ENCODE measurements at regions not wholly inside any gene's neighbourhood (a gene's known extent, or its start where the extent isn't known, plus 50 kb on each side); places are given as distances from the start of the nearest gene placed in this dataset.

DNA sequence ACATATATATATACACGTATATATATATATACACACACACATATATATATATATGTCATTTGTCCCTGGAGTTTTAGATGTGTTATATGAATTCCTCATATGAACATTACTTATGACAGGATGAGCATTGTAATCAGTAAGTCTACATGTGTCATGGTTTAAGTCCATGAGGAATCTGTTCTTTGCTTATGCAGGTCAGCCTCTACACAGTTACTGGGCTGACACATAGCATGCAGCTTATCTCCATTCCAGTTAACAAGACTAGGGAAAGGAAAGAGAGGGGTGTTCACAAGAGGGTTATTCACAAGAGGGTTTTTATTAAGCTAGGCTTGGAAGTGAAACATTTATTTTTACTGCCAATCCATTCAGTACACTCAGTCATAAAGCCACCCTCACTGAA lies 226.7 kb downstream of the SNX13 start:
- TF ChIP-seq, protein P1, sequence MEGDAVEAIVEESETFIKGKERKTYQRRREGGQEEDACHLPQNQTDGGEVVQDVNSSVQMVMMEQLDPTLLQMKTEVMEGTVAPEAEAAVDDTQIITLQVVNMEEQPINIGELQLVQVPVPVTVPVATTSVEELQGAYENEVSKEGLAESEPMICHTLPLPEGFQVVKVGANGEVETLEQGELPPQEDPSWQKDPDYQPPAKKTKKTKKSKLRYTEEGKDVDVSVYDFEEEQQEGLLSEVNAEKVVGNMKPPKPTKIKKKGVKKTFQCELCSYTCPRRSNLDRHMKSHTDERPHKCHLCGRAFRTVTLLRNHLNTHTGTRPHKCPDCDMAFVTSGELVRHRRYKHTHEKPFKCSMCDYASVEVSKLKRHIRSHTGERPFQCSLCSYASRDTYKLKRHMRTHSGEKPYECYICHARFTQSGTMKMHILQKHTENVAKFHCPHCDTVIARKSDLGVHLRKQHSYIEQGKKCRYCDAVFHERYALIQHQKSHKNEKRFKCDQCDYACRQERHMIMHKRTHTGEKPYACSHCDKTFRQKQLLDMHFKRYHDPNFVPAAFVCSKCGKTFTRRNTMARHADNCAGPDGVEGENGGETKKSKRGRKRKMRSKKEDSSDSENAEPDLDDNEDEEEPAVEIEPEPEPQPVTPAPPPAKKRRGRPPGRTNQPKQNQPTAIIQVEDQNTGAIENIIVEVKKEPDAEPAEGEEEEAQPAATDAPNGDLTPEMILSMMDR (conservative IDR thresholded peaks at IDR 0.05; ENCODE audit: low read depth, low read length) = no peak
- no peak for TF ChIP-seq EZH2 (IDR thresholded peaks at IDR 0.05; ENCODE audit: borderline replicate concordance, low read depth, low read length, poor library complexity, severe bottlenecking)
- H3K27ac ChIP-seq (ENCODE audit: low read depth, low read length, poor library complexity, severe bottlenecking) = no peak overlapping the region
- CTCF ChIA-PET = interaction anchor here (1.0 kb wide), 1 partner anchor 56 kb away, joined by 4 read pairs; no protein-coding TSS in a partner anchor
- no peaks in the 10 kb centered on the region for H3K9me3 ChIP-seq (ENCODE audit: low read depth, low read length, poor library complexity, severe bottlenecking)
- peaks cover 6% of the 10 kb centered on the region for H3K27me3 ChIP-seq (replicated peaks; ENCODE audit: insufficient read depth, low read depth, low read length, poor library complexity)
- intact Hi-C loops (cut with micrococcal nuclease; ENCODE audit: unreplicated experiment) = no loop called here
- H3K4me1 ChIP-seq (ENCODE audit: insufficient read depth, low read length, poor library complexity, severe bottlenecking) = no peaks in the 10 kb centered on the region
- no TSS peak for BruUV-seq (replicated peaks)
- POLR2A ChIA-PET (ENCODE audit: low non-redundant PET) = no interaction called here
- H3K4me3 ChIP-seq (ENCODE audit: low read depth, low read length, poor library complexity, severe bottlenecking) = no peak overlapping the region
- no peak for DNase-seq (ENCODE audit: low spot score)
- no peaks in the 10 kb centered on the region for H3K36me3 ChIP-seq (ENCODE audit: insufficient read depth, low read length, poor library complexity, severe bottlenecking)

DNA sequence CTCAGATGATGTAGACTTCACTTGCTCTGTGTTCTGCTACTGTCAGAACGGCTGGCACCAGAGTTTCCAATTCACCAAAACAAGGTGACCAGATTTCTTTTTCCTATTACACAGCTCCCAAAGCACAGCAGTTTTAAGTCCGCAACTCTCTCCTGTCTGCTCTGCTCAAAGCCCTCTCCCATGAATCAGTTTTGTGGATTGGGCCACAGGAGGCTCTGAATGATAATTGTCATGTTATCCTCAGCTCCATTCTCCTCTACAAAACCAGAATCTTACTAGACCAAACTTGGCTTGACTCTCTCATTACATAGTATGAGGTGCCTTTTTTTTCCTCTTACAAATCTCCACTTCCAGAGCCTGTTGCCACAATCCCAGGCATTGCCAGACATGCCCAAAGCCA lies 223.5 kb downstream of the SNX13 start:
- DNase-seq (ENCODE audit: low spot score) = no peak
- H3K4me1 ChIP-seq (ENCODE audit: insufficient read depth, low read length, poor library complexity, severe bottlenecking) = no peaks in the 10 kb centered on the region
- ChIA-PET POLR2A (ENCODE audit: low non-redundant PET) (no interaction called here), CTCF (no interaction called here)
- no TSS peak for BruUV-seq (replicated peaks)
- no peak overlapping the region for H3K4me3 ChIP-seq (ENCODE audit: low read depth, low read length, poor library complexity, severe bottlenecking)
- H3K36me3 ChIP-seq (ENCODE audit: insufficient read depth, low read length, poor library complexity, severe bottlenecking) = no peaks in the 10 kb centered on the region
- no peaks in the 10 kb centered on the region for H3K9me3 ChIP-seq (ENCODE audit: low read depth, low read length, poor library complexity, severe bottlenecking)
- no peak overlapping the region for H3K27ac ChIP-seq (ENCODE audit: low read depth, low read length, poor library complexity, severe bottlenecking)
- H3K27me3 ChIP-seq (replicated peaks; ENCODE audit: insufficient read depth, low read depth, low read length, poor library complexity) = no peaks in the 10 kb centered on the region
- intact Hi-C loops (cut with micrococcal nuclease; ENCODE audit: unreplicated experiment) = no loop called here
- TF ChIP-seq EZH2 (IDR thresholded peaks at IDR 0.05; ENCODE audit: borderline replicate concordance, low read depth, low read length, poor library complexity, severe bottlenecking) = no peak
- TF ChIP-seq, protein P1 (conservative IDR thresholded peaks at IDR 0.05; ENCODE audit: low read depth, low read length) = no peak

DNA sequence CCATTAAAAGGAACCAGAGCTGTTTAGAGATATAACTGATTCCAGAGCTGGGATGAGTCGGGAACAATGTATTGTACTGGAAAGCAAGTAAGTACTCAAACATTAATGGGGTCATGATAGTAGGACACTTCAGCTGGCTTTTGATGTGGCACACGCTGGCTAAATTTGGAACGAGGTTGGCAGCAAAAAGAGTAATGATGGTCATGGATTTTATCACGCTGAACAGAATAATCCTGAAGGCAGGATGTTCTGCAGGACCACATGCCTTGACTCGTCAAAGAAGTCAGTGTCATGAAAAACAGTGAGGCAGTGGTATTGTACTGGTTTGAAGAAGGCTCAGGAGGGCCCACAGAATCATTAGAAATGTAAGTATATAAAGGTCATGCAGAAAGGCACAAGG lies 220.3 kb downstream of the SNX13 start:
- CTCF ChIA-PET = no interaction called here
- no peaks in the 10 kb centered on the region for H3K27me3 ChIP-seq (replicated peaks; ENCODE audit: insufficient read depth, low read depth, low read length, poor library complexity)
- no peaks in the 10 kb centered on the region for H3K36me3 ChIP-seq (ENCODE audit: insufficient read depth, low read length, poor library complexity, severe bottlenecking)
- POLR2A ChIA-PET (ENCODE audit: low non-redundant PET) = no interaction called here
- H3K4me3 ChIP-seq (ENCODE audit: low read depth, low read length, poor library complexity, severe bottlenecking) = no peak overlapping the region
- TF ChIP-seq EZH2 (IDR thresholded peaks at IDR 0.05; ENCODE audit: borderline replicate concordance, low read depth, low read length, poor library complexity, severe bottlenecking) = no peak
- TF ChIP-seq, protein P1 (conservative IDR thresholded peaks at IDR 0.05; ENCODE audit: low read depth, low read length) = no peak
- intact Hi-C loops (cut with micrococcal nuclease; ENCODE audit: unreplicated experiment) = no loop called here
- no TSS peak for BruUV-seq (replicated peaks)
- H3K9me3 ChIP-seq (ENCODE audit: low read depth, low read length, poor library complexity, severe bottlenecking) = no peaks in the 10 kb centered on the region
- DNase-seq (ENCODE audit: low spot score) = no peak
- H3K4me1 ChIP-seq (ENCODE audit: insufficient read depth, low read length, poor library complexity, severe bottlenecking) = no peaks in the 10 kb centered on the region
- no peak overlapping the region for H3K27ac ChIP-seq (ENCODE audit: low read depth, low read length, poor library complexity, severe bottlenecking)
